ENCODE measurements at regions not wholly inside any gene's neighbourhood (a gene's known extent, or its start where the extent isn't known, plus 50 kb on each side); places are given as distances from the start of the nearest gene placed in this dataset.
A peak's percentile ranks its signal among the peaks of the same experiment; 100 is the strongest.

DNA sequence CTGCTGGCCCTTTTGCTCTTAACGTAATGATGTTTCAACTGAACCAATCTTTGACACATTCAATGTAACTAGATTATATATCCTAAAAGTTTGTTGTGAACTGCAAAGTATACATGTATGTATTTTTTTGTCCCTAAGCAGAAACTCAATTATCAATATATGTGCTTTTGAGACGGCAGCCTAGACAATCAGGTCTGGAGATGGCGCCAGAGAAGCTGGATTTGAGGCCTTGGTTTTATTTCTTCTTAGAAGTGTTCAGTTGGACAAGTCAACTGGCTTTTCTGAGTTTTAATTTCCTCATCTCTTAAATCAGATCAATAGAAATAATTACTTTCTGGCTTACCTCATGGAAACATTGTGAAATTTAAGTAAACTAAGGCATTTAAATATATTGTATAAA, 62.5 kb downstream of the DCAF8L1 start:
- TF ChIP-seq, protein P1, sequence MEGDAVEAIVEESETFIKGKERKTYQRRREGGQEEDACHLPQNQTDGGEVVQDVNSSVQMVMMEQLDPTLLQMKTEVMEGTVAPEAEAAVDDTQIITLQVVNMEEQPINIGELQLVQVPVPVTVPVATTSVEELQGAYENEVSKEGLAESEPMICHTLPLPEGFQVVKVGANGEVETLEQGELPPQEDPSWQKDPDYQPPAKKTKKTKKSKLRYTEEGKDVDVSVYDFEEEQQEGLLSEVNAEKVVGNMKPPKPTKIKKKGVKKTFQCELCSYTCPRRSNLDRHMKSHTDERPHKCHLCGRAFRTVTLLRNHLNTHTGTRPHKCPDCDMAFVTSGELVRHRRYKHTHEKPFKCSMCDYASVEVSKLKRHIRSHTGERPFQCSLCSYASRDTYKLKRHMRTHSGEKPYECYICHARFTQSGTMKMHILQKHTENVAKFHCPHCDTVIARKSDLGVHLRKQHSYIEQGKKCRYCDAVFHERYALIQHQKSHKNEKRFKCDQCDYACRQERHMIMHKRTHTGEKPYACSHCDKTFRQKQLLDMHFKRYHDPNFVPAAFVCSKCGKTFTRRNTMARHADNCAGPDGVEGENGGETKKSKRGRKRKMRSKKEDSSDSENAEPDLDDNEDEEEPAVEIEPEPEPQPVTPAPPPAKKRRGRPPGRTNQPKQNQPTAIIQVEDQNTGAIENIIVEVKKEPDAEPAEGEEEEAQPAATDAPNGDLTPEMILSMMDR (optimal IDR thresholded peaks at IDR 0.05 in 1 of 3, IDR thresholded peaks at IDR 0.05 in 1 of 3, conservative IDR thresholded peaks at IDR 0.05 in 1 of 3; ENCODE audit: extremely low read depth in 1 of 3, insufficient read depth in 2 of 3, low read length in 3 of 3), result peak; percentile 18 to 54 (median 22)
- no peak for TF ChIP-seq EZH2 (IDR thresholded peaks at IDR 0.05; ENCODE audit: low read length)
- Histone ChIP-seq H3K9me1 (ENCODE audit: control insufficient read depth, extremely low read depth, insufficient read depth, low read length) (no peaks in the 10 kb centered on the region), H3K4me2 (ENCODE audit: control insufficient read depth, extremely low read depth, insufficient read depth, low read depth, low read length) (no peak overlapping the region), H3K79me2 (ENCODE audit: control insufficient read depth, insufficient read depth, low read length) (no peaks in the 10 kb centered on the region), H3K27ac (ENCODE audit: control insufficient read depth, insufficient read depth, low read length) (no peak overlapping the region), H3K27me3 (ENCODE audit: control insufficient read depth, extremely low read depth, insufficient read depth, low read length) (no peaks in the 10 kb centered on the region), H3K4me3 (ENCODE audit: control insufficient read depth in 2 of 3, extremely low read depth in 1 of 3, insufficient read depth in 2 of 3, low read depth in 1 of 3, low read length in 3 of 3) (no peak overlapping the region), H2AFZ (ENCODE audit: control insufficient read depth, low read length) (no peak overlapping the region), H3K4me1 (ENCODE audit: control insufficient read depth, extremely low read depth, insufficient read depth, low read length) (no peaks in the 10 kb centered on the region), H3K9ac (ENCODE audit: control insufficient read depth, extremely low read depth, insufficient read depth, low read length) (no peak overlapping the region), H3K36me3 (ENCODE audit: control insufficient read depth in 2 of 2, extremely low read depth in 1 of 2, insufficient read depth in 2 of 2, low read length in 2 of 2) (no peaks in the 10 kb centered on the region), H3K9me3 (ENCODE audit: control insufficient read depth, low read depth, low read length) (no peaks in the 10 kb centered on the region), H4K20me1 (ENCODE audit: control insufficient read depth, extremely low read depth, insufficient read depth, low read length) (no peaks in the 10 kb centered on the region)
- dilution Hi-C loops (cut with MboI; ENCODE audit: extremely low pct_ligation_motif_present, low sequenced_read_pairs), result no loop called here
- DNase-seq (ENCODE audit: low read depth, low spot score) (no peak), FAIRE-seq (no peak)

DNA sequence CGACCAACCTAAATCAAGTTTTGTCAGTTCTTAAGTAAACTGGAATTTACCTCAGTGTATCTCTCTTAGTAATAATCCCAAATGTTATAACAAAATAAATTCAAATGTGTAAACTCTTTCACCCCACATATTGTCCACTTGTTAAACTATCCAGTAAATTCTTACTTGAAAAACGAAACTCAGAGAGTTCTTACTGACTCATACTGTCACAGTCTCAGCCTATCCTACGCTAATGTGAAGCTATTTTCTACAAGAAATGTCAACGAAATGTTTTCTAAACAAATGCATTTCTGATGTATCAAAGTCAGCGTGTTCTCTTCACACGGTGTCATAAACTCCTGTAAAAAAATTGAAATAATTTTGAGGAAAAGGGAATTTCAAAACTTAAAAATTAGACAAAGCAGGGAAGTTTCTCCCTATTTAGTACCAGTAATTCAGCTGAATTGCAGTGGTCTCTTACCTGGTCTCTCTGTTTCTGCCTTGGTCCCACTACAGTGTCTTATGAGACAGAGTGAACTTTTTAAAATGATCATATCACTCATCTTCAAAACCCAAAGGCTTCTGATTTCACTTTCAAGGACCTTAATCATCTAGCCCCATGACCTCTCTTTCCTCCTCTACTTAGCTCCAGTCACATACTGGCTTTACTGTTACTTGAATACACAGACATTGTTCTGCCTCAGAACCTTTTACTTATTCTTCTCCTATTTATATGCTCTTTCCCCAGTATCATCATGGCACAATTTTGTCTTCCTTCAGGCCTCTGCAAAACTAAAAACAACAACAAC, 63.3 kb downstream of the DCAF8L1 start:
- Histone ChIP-seq H3K27ac (ENCODE audit: control insufficient read depth, insufficient read depth, low read length) (no peak overlapping the region), H3K36me3 (ENCODE audit: control insufficient read depth in 2 of 2, extremely low read depth in 1 of 2, insufficient read depth in 2 of 2, low read length in 2 of 2) (no peaks in the 10 kb centered on the region), H3K9me3 (ENCODE audit: control insufficient read depth, low read depth, low read length) (no peaks in the 10 kb centered on the region), H3K4me1 (ENCODE audit: control insufficient read depth, extremely low read depth, insufficient read depth, low read length) (no peaks in the 10 kb centered on the region), H3K27me3 (ENCODE audit: control insufficient read depth, extremely low read depth, insufficient read depth, low read length) (no peaks in the 10 kb centered on the region), H2AFZ (ENCODE audit: control insufficient read depth, low read length) (no peak overlapping the region), H3K79me2 (ENCODE audit: control insufficient read depth, insufficient read depth, low read length) (no peaks in the 10 kb centered on the region), H3K9me1 (ENCODE audit: control insufficient read depth, extremely low read depth, insufficient read depth, low read length) (no peaks in the 10 kb centered on the region), H3K9ac (ENCODE audit: control insufficient read depth, extremely low read depth, insufficient read depth, low read length) (no peak overlapping the region), H4K20me1 (ENCODE audit: control insufficient read depth, extremely low read depth, insufficient read depth, low read length) (no peaks in the 10 kb centered on the region), H3K4me3 (ENCODE audit: control insufficient read depth in 2 of 3, extremely low read depth in 1 of 3, insufficient read depth in 2 of 3, low read depth in 1 of 3, low read length in 3 of 3) (no peak overlapping the region), H3K4me2 (ENCODE audit: control insufficient read depth, extremely low read depth, insufficient read depth, low read depth, low read length) (no peak overlapping the region)
- dilution Hi-C loops (cut with MboI; ENCODE audit: extremely low pct_ligation_motif_present, low sequenced_read_pairs), result no loop called here
- TF ChIP-seq, protein P1 (optimal IDR thresholded peaks at IDR 0.05 in 1 of 3, IDR thresholded peaks at IDR 0.05 in 1 of 3, conservative IDR thresholded peaks at IDR 0.05 in 1 of 3; ENCODE audit: extremely low read depth in 1 of 3, insufficient read depth in 2 of 3, low read length in 3 of 3), result no peak
- TF ChIP-seq EZH2 (IDR thresholded peaks at IDR 0.05; ENCODE audit: low read length), result no peak
- FAIRE-seq (no peak), DNase-seq (ENCODE audit: low read depth, low spot score) (no peak)
